ENCODE measurements at regions not wholly inside any gene's neighbourhood (a gene's known extent, or its start where the extent isn't known, plus 50 kb on each side); places are given as distances from the start of the nearest gene placed in this dataset.
"Not testable (repeated sequence)": the region's sequence is repeated elsewhere in the genome, so short reads cannot be mapped to it uniquely, and the experiment has no call there.

- H3K4me3 ChIP-seq (ENCODE audit: low read depth, low read length) = no peak overlapping the region
- DNase-seq (ENCODE audit: low read depth) = no peak
- TF ChIP-seq CTCF (IDR thresholded peaks at IDR 0.05; ENCODE audit: control insufficient read depth, extremely low read depth, insufficient read depth) = no peak
These were observed 130.1 kb upstream of the DOK5 start for GRCh38 chr20:54345301-54345724.

GRCh38 chr20:54345821-54346220 is 129.6 kb upstream of the DOK5 start:
- no peak for DNase-seq (ENCODE audit: low read depth)
- no peak for TF ChIP-seq CTCF (IDR thresholded peaks at IDR 0.05; ENCODE audit: control insufficient read depth, extremely low read depth, insufficient read depth)
- H3K4me3 ChIP-seq (ENCODE audit: low read depth, low read length) = no peak overlapping the region

- H3K4me3 ChIP-seq (ENCODE audit: low read depth, low read length) = no peak overlapping the region
- DNase-seq (ENCODE audit: low read depth) = no peak
- TF ChIP-seq CTCF (IDR thresholded peaks at IDR 0.05; ENCODE audit: control insufficient read depth, extremely low read depth, insufficient read depth) = no peak
These were observed 129.1 kb upstream of the DOK5 start for GRCh38 chr20:54346276-54346675.

- no peak for TF ChIP-seq CTCF (IDR thresholded peaks at IDR 0.05; ENCODE audit: control insufficient read depth, extremely low read depth, insufficient read depth)
- no peak for DNase-seq (ENCODE audit: low read depth)
- H3K4me3 ChIP-seq (ENCODE audit: low read depth, low read length) = no peak overlapping the region
These were observed 128.1 kb upstream of the DOK5 start for GRCh38 chr20:54347166-54347833.

- no peak for TF ChIP-seq CTCF (IDR thresholded peaks at IDR 0.05; ENCODE audit: control insufficient read depth, extremely low read depth, insufficient read depth)
- DNase-seq (ENCODE audit: low read depth) = no peak
- H3K4me3 ChIP-seq (ENCODE audit: low read depth, low read length) = no peak overlapping the region
These were observed 125.0 kb upstream of the DOK5 start for GRCh38 chr20:54350415-54350814.

GRCh38 chr20:54351371-54352136 is 123.8 kb upstream of the DOK5 start:
- TF ChIP-seq CTCF (IDR thresholded peaks at IDR 0.05; ENCODE audit: control insufficient read depth, extremely low read depth, insufficient read depth) = no peak
- DNase-seq (ENCODE audit: low read depth) = no peak
- H3K4me3 ChIP-seq (ENCODE audit: low read depth, low read length) = no peak overlapping the region

GRCh38 chr20:54352541-54352940 is 122.9 kb upstream of the DOK5 start:
- H3K4me3 ChIP-seq (ENCODE audit: low read depth, low read length); DNase-seq (ENCODE audit: low read depth): not testable (repeated sequence)

All from LNCaP clone FGC (cell line).